ENCODE measurements at regions not wholly inside any gene's neighbourhood (a gene's known extent, or its start where the extent isn't known, plus 50 kb on each side); places are given as distances from the start of the nearest gene placed in this dataset.

- TF ChIP-seq CTCF (IDR thresholded peaks at IDR 0.05 in 4 of 5, conservative IDR thresholded peaks at IDR 0.05 in 1 of 5) (no peak), POLR2A (IDR thresholded peaks at IDR 0.05) (no peak)
Measured at GRCh38 chr6:140566781-140567277, 1192.4 kb upstream of the CITED2 start.
